Uterus (tissue), 3 donors: ENCODE measurements at regions not wholly inside any gene's neighbourhood (a gene's known extent, or its start where the extent isn't known, plus 50 kb on each side); places are given as distances from the start of the nearest gene placed in this dataset.

ENCODE experiments used
- DNase-seq, 2 donors: peaks; one replicate each; pipeline ENCODE4 v3.0.0-alpha.2; 2019 to 2020
- H3K27ac ChIP-seq, 2 donors: fragments of 200-600 bp; sonication (generic); 1 replicate in 1 of 2; 2 replicates in 1 of 2; pipeline ENCODE4 v1.5.1; 2016 to 2018
- H3K27me3 ChIP-seq, 2 donors: fragments of 200-600 bp; sonication (generic); one replicate each; pipeline ENCODE4 v1.5.1; 2018 to 2019; ENCODE audit warnings: control low read depth in 1 of 2
- H3K36me3 ChIP-seq, 2 donors: fragments of 200-600 bp; sonication (generic); one replicate each; pipeline ENCODE4 v1.5.1; 2019; ENCODE audit warnings: control low read depth in 1 of 2
- H3K4me1 ChIP-seq, 2 donors: fragments of 200-600 bp; sonication (generic); one replicate each; pipeline ENCODE4 v1.5.1; 2018 to 2019; ENCODE audit warnings: control low read depth in 1 of 2
- H3K4me3 ChIP-seq, 2 donors: fragments of 200-600 bp; sonication (generic); 1 replicate in 1 of 2; 2 replicates in 1 of 2; pipeline ENCODE4 v1.5.1; 2018 to 2019; ENCODE audit warnings: mild to moderate bottlenecking in 1 of 2
- H3K9me3 ChIP-seq, 2 donors: fragments of 200-600 bp; sonication (generic); one replicate each; pipeline ENCODE4 v1.5.1; 2019; ENCODE audit warnings: control low read depth in 1 of 2
- CTCF ChIP-seq, 4 experiments: fragments of 200-600 bp in 2 of 4; fragments of 450-650 bp in 2 of 4; sonication (generic) in 2 of 4; IDR thresholded peaks; one replicate each; pipeline ENCODE4 v1.5.1; 2016 to 2019; ENCODE audit warnings: antibody characterized with exemption in 4 of 4, mild to moderate bottlenecking in 2 of 4, moderate library complexity in 1 of 4
- POLR2A ChIP-seq, 2 donors: fragments of 450-650 bp; IDR thresholded peaks; one replicate each; pipeline ENCODE4 v1.6.1; 2016; ENCODE audit warnings: antibody characterized with exemption in 2 of 2, mild to moderate bottlenecking in 1 of 2, moderate library complexity in 1 of 2
- intact Hi-C: fragments of 100-400 bp; cut with DNase I; formaldehyde crosslinking; loops from one replicate; pipeline ENCODE4 v1.15.1; 2023; ENCODE audit warnings: low total_unique reads
- donor health status: DM: yes; HTN: yes; CAD: no.

- Histone ChIP-seq H3K27me3 (no peaks in the 10 kb centered on the region), H3K4me3 (no peak overlapping the region), H3K9me3 (no peaks in the 10 kb centered on the region), H3K36me3 (no peaks in the 10 kb centered on the region), H3K27ac (no peak overlapping the region), H3K4me1 (no peaks in the 10 kb centered on the region)
- intact Hi-C loops, result no loop called here
- TF ChIP-seq CTCF (IDR thresholded peaks at IDR 0.05), result no peak
- TF ChIP-seq POLR2A (IDR thresholded peaks at IDR 0.05), result no peak
- DNase-seq, result no peak
Measured at GRCh38 chr22:47645923-47646322, 883.5 kb downstream of the TBC1D22A start.

DNA sequence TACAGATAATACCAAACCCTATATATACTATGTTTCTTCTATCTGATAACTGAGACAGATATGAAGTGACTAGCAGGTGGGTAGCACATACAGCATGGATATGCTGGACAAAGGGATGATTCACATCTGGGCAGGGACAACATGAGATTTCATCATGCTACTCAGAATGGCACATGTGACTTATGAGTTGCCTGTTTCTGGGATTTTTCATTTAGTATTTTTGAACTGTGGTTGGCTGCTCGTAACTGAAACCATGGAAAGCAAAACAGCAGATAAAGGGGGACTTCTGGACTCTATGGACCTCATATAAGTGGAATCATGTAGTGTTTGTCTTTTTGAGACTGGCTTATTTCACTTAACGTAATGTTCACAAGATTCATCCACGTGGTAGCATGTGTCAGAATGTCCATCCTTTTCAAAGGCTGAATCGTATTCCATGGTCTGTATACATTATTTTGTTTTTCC lies 883.0 kb downstream of the TBC1D22A start:
- no peaks in the 10 kb centered on the region for H3K9me3 ChIP-seq
- no peaks in the 10 kb centered on the region for H3K36me3 ChIP-seq
- no peaks in the 10 kb centered on the region for H3K4me1 ChIP-seq
- intact Hi-C loops, result no loop called here
- H3K27me3 ChIP-seq, result no peaks in the 10 kb centered on the region
- DNase-seq, result no peak
- TF ChIP-seq POLR2A (IDR thresholded peaks at IDR 0.05), result no peak
- no peak for TF ChIP-seq CTCF (IDR thresholded peaks at IDR 0.05)
- H3K27ac ChIP-seq, result no peak overlapping the region
- H3K4me3 ChIP-seq, result no peak overlapping the region

- Histone ChIP-seq H3K4me3 (no peak overlapping the region), H3K27ac (no peak overlapping the region), H3K36me3 (no peaks in the 10 kb centered on the region), H3K27me3 (no peaks in the 10 kb centered on the region), H3K4me1 (no peaks in the 10 kb centered on the region), H3K9me3 (no peaks in the 10 kb centered on the region)
- intact Hi-C loops, result no loop called here
- no peak for DNase-seq
- TF ChIP-seq CTCF (IDR thresholded peaks at IDR 0.05), result no peak
- no peak for TF ChIP-seq POLR2A (IDR thresholded peaks at IDR 0.05)
Measured at GRCh38 chr22:47634347-47634746, 871.9 kb downstream of the TBC1D22A start.

- no peak overlapping the region for H3K27ac ChIP-seq
- no peaks in the 10 kb centered on the region for H3K4me1 ChIP-seq
- H3K27me3 ChIP-seq, result no peaks in the 10 kb centered on the region
- intact Hi-C loops, result no loop called here
- H3K36me3 ChIP-seq, result no peaks in the 10 kb centered on the region
- DNase-seq, result no peak
- no peak overlapping the region for H3K4me3 ChIP-seq
- TF ChIP-seq CTCF (IDR thresholded peaks at IDR 0.05) (no peak), POLR2A (IDR thresholded peaks at IDR 0.05) (no peak)
- no peaks in the 10 kb centered on the region for H3K9me3 ChIP-seq
Measured at GRCh38 chr22:47633111-47633510, 870.7 kb downstream of the TBC1D22A start.

DNA sequence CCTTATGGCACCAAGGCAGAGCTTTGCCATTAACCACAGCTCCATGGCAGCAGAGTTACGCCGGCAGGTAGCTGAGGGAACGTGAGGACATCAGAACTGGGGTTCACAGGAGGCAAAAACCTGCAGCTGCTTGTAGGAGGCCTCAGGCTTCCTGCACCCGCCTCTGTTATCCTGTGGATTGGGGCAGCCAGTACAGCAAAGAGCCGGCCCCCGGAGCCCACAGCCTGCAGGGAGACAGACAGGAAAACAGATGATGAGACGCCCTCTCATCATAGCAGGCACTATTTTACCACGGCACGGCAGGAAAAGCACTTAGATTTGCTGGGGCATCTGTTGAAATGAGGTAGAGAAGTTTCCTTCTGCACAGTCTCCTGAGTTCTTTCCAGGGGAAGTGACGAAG lies 870.3 kb downstream of the TBC1D22A start:
- H3K27ac ChIP-seq, result no peak overlapping the region

More for the DNA sequence above, 870.3 kb downstream of the TBC1D22A start:
- Histone ChIP-seq H3K36me3 (no peaks in the 10 kb centered on the region), H3K4me1 (no peaks in the 10 kb centered on the region), H3K4me3 (no peak overlapping the region), H3K27me3 (no peaks in the 10 kb centered on the region), H3K9me3 (no peaks in the 10 kb centered on the region)
- TF ChIP-seq CTCF (IDR thresholded peaks at IDR 0.05) (no peak), POLR2A (IDR thresholded peaks at IDR 0.05) (no peak)
- DNase-seq, result no peak
- intact Hi-C loops, result no loop called here
